GM13977 (cell line): ENCODE measurements at regions not wholly inside any gene's neighbourhood (a gene's known extent, or its start where the extent isn't known, plus 50 kb on each side); places are given as distances from the start of the nearest gene placed in this dataset.

Experiments
- DNase-seq: peaks from one replicate; pipeline ENCODE4 v3.0.0; 2012; ENCODE audit warnings: low spot score
- CTCF ChIP-seq: IDR thresholded peaks from 2 replicates; pipeline ENCODE4 v1.5.1; 2012; ENCODE audit warnings: mild to moderate bottlenecking, control low read depth; ENCODE audit not compliant: insufficient read depth; ENCODE audit errors: extremely low read depth, missing control alignments
- in situ Hi-C: fragments of 300-500 bp; cut with MboI; formaldehyde crosslinking; loops from one replicate; pipeline ENCODE4 v1.12.0; 2022; ENCODE audit warnings: low sequenced_read_pairs, low pct_unique_long_range_greater_than_20kb, mixed read lengths, inconsistent platforms; ENCODE audit not compliant: unreplicated experiment

DNA sequence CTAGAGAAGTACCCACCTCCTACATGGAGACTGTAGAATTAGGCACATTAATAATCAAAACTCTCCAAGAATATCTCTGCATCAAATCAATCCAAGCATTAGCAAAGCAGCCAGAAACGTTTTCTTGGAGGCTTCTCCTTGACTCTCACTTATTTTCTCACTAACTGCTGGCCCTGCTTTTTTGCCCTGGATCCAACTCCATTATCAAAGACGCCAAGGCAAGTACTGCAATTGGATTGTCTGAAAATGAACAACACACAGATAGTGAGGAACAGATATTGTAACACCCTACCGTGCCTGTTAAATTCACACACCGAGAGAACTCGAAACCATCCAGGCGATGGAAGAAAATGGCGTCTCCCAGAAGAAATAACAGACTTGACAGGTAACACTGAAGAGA lies 256.2 kb upstream of the MDFIC2 start:
- TF ChIP-seq CTCF = no peak
- DNase-seq = no peak
- in situ Hi-C loops = no loop called here

GRCh38 chr3:70565861-70566260 lies 253.4 kb upstream of the MDFIC2 start:
- TF ChIP-seq CTCF = no peak
- in situ Hi-C loops = no loop called here
- no peak for DNase-seq

DNA sequence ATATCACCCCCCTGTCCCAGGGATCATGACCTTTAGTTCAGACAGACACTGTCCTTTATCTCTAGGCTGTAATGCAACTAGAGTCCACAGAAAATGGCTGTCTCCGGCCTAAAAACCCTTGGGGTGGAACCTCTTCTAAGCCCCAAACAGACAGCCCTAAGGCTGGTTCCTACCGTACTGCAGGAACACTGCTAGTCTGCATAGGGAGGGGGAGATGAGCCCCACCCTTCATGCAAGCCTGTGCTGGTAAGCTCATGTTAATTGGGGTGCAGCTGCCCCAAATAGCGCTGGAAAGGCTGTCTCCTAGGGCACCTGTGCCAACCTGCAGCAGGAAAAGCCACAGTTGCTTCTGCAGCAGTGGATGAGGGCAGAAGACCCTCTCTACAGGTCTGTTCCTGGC lies 252.1 kb upstream of the MDFIC2 start:
- in situ Hi-C loops = no loop called here
- no peak for TF ChIP-seq CTCF
- no peak for DNase-seq

DNA sequence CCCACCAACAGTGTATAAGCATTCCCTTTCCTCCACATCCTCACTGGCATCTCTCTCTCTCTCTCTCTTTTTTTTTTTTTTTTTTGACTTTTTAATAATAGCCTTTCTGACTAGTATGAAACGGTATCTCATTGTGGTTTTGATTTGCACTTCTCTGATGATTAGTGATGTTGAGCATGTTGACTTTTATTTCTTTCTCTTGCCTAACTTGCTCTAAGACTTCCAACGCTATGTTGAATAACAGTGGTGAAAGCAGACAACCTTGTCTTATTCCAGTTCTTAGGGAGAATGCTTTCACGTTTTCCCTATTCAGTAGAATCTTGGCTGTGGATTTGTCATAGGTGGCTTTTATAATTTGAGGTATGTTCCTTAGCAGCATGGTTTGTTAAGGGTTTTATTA lies 249.4 kb upstream of the MDFIC2 start:
- no peak for TF ChIP-seq CTCF
- in situ Hi-C loops = no loop called here
- no peak for DNase-seq

DNA sequence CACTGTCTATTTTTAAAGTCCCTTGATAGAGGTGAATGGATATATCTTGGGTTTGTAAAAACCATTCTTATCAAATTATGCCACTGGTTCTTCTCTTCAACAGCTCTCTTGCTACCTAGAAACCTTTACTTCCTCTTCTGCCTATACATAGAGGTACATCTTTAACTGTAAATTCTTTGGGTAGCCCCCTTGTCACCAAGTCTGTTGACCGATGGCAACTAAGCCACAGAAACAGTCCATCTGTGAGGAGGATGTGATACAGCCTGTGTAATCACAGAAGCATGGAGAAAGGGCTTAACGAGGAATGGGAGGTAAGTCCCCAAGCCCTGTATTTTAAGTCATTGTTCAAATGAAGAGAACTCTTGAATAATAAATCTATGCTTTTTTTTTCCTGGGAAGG lies 246.5 kb upstream of the MDFIC2 start:
- TF ChIP-seq CTCF = no peak
- in situ Hi-C loops = no loop called here
- no peak for DNase-seq

- no peak for TF ChIP-seq CTCF
Measured at GRCh38 chr3:70557976-70558375, 245.5 kb upstream of the MDFIC2 start.

DNA sequence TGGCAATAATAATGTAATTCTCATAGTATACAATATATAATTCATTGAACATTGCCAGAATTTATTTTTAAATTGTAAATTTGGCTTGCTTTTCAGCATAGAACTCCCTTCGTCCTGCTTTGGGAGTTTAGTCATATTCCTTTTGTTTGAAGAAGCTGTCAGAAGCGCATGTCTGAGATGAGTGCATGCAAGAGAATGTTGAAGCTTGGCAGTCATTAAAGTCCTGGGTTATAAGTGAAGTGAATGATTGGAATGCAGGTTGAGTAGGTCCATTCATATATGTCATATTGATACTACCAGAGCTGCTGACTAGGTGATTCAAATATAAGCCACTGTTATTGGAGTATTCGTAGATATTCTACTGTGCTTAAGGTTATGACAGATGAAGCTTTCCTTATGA lies 243.6 kb upstream of the MDFIC2 start:
- in situ Hi-C loops = no loop called here
- TF ChIP-seq CTCF = no peak
- DNase-seq = no peak

More at GRCh38 chr3:70557976-70558375, 245.5 kb upstream of the MDFIC2 start:
- in situ Hi-C loops = no loop called here
- no peak for DNase-seq
